SK-N-MC (cell line): ENCODE measurements at regions not wholly inside any gene's neighbourhood (a gene's known extent, or its start where the extent isn't known, plus 50 kb on each side); places are given as distances from the start of the nearest gene placed in this dataset.
"Not testable (repeated sequence)": the region's sequence is repeated elsewhere in the genome, so short reads cannot be mapped to it uniquely, and the experiment has no call there.

Experiments
- DNase-seq: peaks from one replicate; pipeline ENCODE4 v3.0.0-alpha.2; 2011; ENCODE audit warnings: low read depth, low spot score
- H3K27ac ChIP-seq: fragments of 200-600 bp; sonication (generic); 2 replicates; pipeline ENCODE4 v1.5.1; 2016; ENCODE audit warnings: mixed run types
- H3K36me3 ChIP-seq: fragments of 200-600 bp; sonication (generic); 2 replicates; pipeline ENCODE4 v1.6.1; 2017; ENCODE audit warnings: antibody characterized with exemption, low read length, mixed read lengths; ENCODE audit not compliant: insufficient read depth
- H3K4me3 ChIP-seq: fragments of 200-600 bp; sonication (generic); 2 replicates; pipeline ENCODE4 v1.5.1; 2016
- H3K9ac ChIP-seq: fragments of 200-600 bp; sonication (generic); 2 replicates; pipeline ENCODE4 v1.8.0; 2017; ENCODE audit warnings: mixed run types, mixed read lengths; ENCODE audit not compliant: insufficient read length
- H3K9me3 ChIP-seq: fragments of 200-600 bp; sonication (generic); 2 replicates; pipeline ENCODE4 v1.6.1; 2017; ENCODE audit warnings: low read depth, mild to moderate bottlenecking, antibody characterized with exemption, low read length, moderate library complexity, mixed read lengths
- EZH2 ChIP-seq: fragments of 200-600 bp; sonication (generic); IDR thresholded peaks from one replicate; pipeline ENCODE4 v1.6.1; 2017; ENCODE audit warnings: antibody characterized with exemption
- FOXP2 ChIP-seq: optimal IDR thresholded peaks from 2 replicates; pipeline ENCODE3; 2011; ENCODE audit warnings: mild to moderate bottlenecking, moderate library complexity; ENCODE audit not compliant: insufficient read depth; ENCODE audit errors: extremely low read length, control extremely low read depth
- POLR2AphosphoS5 ChIP-seq: IDR thresholded peaks from 2 replicates; pipeline ENCODE4 v1.6.1; 2012; ENCODE audit warnings: mild to moderate bottlenecking, low read depth, low read length, borderline replicate concordance

DNA sequence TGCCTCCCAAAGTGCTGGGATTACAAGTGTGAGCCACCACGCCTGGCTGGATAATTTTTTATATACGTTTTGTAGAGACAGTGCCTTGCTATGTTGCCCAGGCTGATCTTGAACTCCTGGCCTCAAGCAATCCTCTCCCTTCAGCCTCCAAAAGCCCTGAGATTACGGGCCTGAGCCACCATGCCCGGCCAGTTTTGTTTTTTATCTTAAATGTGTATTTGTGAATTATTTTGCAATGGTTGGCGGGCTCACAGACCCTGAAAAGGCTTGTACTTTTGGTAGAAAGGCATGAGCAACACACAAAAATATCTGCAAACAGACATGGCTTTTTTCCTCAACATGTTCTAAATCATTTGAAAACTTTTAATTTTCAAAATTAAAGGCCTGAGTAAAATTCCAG lies 73.4 kb upstream of the TMEM18 start:
- Histone ChIP-seq H3K9ac (no peak overlapping the region), H3K27ac (no peak overlapping the region), H3K4me3 (no peak overlapping the region), H3K9me3 (no peaks in the 10 kb centered on the region), H3K36me3 (no peaks in the 10 kb centered on the region)
- no peak for DNase-seq
- TF ChIP-seq POLR2AphosphoS5, result no peak
- no peak for TF ChIP-seq FOXP2
- no peak for TF ChIP-seq EZH2

DNA sequence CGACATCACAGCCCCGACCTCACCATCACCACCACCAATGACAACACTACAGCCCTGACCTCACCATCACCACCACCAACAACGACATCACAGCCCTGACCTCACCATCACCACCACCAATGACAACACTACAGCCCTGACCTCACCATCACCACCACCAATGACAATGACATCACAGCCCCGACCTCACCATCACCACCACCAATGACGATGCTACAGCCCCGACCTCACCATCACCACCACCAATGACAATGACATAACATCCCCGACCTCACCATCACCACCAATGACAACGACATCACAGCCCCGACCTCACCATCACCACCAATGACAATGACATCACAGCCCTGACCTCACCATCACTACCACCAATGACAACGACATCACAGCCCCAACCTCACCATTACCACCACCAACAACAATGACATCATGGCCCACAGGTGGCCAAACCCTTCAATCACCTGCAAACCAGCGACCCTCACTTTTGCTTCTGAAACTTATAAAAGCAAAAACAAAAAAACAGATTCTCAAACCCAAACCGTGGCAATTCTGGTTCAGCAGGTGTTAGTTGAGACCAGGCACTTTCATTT lies 70.7 kb upstream of the TMEM18 start:
- Histone ChIP-seq H3K4me3 (no peak overlapping the region), H3K27ac (no peak overlapping the region), H3K9me3 (no peaks in the 10 kb centered on the region)

DNA sequence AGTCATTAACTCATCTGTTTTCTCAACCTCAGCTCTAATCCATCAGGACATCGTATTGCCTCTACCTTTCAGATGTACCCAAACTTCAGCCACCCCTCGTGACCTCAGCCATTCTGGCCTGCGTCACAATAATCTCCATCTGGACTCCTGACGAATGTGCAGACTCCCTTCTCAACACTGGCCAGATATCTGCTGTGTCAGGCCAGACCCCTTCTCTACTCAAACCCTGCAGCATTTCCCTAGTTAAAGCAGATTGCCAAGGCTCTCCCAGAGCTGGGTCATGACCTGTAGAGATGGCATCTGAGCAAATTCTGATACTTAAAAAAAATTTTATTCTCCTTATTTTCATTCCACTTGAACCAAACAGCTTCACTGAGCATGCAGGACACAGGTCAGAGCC lies 69.5 kb upstream of the TMEM18 start:
- Histone ChIP-seq H3K27ac (no peak overlapping the region), H3K4me3 (no peak overlapping the region), H3K9me3 (no peaks in the 10 kb centered on the region), H3K36me3 (no peaks in the 10 kb centered on the region), H3K9ac (no peak overlapping the region)
- TF ChIP-seq FOXP2 (no peak), POLR2AphosphoS5 (no peak), EZH2 (no peak)
- DNase-seq, result no peak

More for the DNA sequence above, 70.7 kb upstream of the TMEM18 start:
- H3K9ac ChIP-seq, result no peak overlapping the region
- no peaks in the 10 kb centered on the region for H3K36me3 ChIP-seq
- DNase-seq, result no peak
- no peak for TF ChIP-seq EZH2
- no peak for TF ChIP-seq FOXP2

DNA sequence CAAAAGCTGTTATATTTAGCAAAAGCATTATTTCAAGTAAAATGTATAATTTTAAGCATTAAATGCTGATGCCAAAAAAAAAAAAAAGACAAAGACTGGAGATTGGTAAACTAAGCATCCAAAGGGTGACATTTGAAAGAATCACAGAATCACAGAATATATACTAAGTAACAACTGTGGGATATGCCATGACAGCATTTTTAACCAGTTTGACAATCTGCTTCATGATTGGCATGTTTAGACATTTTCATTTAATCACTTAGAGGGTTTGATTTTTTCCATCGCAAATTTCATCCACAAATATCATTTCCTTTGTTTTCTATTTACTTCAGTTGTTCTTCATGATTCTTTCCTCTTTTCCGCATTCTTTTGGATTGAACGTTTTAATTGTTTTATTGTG lies 66.9 kb upstream of the TMEM18 start:
- TF ChIP-seq POLR2AphosphoS5 (no peak), EZH2 (no peak), FOXP2 (no peak)
- H3K9ac ChIP-seq, result no peak overlapping the region

DNA sequence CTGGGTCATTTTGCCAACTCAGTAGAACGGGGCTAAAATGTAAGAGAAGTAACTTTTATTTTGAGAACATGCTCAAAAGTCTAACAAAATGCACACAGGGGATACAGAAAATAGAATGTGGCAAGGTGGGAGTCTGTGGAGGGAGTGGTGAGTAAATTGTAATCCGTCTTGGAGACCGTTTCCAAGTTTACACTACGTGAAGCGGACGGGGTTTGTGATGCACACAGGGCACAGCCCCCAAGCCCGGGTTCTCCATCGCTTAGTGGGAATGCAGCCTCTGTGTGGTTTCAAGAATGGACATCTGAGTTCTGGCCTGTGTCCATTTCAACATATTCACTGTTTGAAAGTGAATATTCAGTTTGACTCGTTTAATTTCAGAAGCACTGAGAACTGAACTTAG lies 65.0 kb upstream of the TMEM18 start:
- no peak overlapping the region for H3K4me3 ChIP-seq
- H3K9me3 ChIP-seq, result no peaks in the 10 kb centered on the region
- H3K9ac ChIP-seq, result no peak overlapping the region
- no peaks in the 10 kb centered on the region for H3K36me3 ChIP-seq
- no peak for TF ChIP-seq POLR2AphosphoS5
- TF ChIP-seq FOXP2, result no peak
- no peak for TF ChIP-seq EZH2
- no peak for DNase-seq
- H3K27ac ChIP-seq, result no peak overlapping the region

More for the DNA sequence above, 66.9 kb upstream of the TMEM18 start:
- H3K9me3 ChIP-seq, result no peaks in the 10 kb centered on the region
- H3K27ac ChIP-seq, result no peak overlapping the region
- H3K36me3 ChIP-seq, result no peaks in the 10 kb centered on the region
- no peak for DNase-seq
- H3K4me3 ChIP-seq, result no peak overlapping the region

DNA sequence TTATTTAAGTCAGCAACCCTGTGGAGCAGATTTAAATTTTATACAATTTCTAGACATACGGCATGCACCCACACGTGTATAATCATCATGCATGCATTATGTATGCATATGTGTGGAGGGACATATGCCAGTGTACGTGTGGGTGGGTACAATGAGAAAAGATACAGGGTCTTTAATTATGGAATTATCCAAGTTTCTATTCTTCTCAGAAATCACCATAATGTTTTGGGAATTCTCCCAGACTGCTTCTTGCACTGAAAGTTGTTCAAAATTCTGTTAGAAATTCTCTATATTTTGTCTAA lies 63.9 kb upstream of the TMEM18 start:
- Histone ChIP-seq H3K27ac (peak overlapping the region; percentile 69; the same call in 1 of the 2 replicates), H3K4me3 (peak overlapping the region; percentile 79), H3K9ac (peak overlapping the region; percentile 72), H3K36me3 (no peaks in the 10 kb centered on the region), H3K9me3 (no peaks in the 10 kb centered on the region)
- TF ChIP-seq EZH2 (no peak), FOXP2 (no peak), POLR2AphosphoS5 (no peak)
- no peak for DNase-seq

DNA sequence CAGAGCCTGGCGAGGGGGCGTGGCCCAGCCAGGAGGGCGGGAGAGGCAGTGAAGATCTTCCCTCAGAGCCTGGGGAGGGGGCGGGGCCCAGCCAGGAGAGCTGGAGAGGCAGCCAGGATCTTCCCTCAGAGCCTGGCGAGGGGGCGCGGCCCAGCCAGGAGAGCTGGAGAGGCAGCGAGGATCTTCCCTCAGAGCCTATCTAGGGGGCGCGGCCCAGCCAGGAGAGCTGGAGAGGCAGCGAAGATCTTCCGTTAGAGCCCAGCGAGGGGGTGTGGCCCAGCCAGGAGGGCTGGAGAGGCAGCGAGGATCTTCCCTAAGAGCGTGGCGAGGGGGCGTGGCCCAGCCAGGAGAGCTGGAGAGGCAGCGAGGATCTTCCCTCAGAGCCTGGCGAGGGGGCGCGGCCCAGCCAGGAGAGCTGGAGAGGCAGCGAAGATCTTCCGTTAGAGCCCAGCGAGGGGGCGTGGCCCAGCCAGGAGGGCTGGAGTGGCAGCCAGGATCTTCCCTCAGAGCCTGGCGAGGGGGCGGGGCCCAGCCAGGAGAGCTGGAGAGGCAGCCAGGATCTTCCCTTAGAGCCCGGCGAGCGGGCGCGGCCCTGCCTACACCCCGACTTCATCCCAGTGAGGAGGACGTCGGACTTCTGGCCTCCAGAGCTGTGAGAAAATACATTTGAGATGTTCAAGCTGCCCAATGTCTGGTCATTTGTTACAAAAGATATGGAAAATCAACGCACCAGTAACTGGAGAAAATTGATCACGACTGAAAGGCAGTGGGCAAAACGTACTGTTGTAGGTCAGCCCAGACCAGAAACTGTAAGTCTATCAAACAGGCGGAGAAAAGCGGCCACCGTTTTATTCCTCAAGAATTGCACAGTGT lies 63.4 kb upstream of the TMEM18 start:
- Histone ChIP-seq H3K9ac (peak overlapping the region; percentile 72), H3K4me3 (peak overlapping the region; percentile 79), H3K27ac (peak overlapping the region; percentile 69)
- not testable (repeated sequence) for H3K36me3 ChIP-seq, H3K9me3 ChIP-seq
- TF ChIP-seq POLR2AphosphoS5, result peak; percentile 26; the same call in 1 of the 2 replicates
- DNase-seq, result peak; percentile 95

DNA sequence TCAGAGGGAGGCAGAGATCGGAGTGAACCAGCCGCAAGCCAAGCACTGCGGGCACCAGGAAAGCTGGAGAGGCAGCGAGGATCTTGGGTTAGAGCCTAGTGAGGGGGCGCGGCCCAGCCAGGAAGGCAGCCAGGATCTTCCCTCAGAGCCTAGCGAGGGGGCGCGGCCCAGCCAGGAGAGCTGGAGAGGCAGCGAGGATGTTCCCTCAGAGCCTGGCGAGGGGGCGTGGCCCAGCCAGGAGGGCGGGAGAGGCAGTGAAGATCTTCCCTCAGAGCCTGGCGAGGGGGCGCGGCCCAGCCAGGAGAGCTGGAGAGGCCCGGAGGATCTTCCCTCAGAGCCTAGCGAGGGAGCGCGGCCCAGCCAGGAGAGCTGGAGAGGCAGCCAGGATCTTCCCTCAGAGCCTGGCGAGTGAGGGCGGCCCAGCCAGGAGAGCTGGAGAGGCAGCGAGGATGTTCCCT lies 62.7 kb upstream of the TMEM18 start:
- DNase-seq, result peak; percentile 66
- H3K27ac ChIP-seq, result peak overlapping the region; percentile 69
- H3K9me3 ChIP-seq, H3K36me3 ChIP-seq: not testable (repeated sequence)
- H3K9ac ChIP-seq, result peak overlapping the region; percentile 27
- peak overlapping the region; percentile 79 for H3K4me3 ChIP-seq

DNA sequence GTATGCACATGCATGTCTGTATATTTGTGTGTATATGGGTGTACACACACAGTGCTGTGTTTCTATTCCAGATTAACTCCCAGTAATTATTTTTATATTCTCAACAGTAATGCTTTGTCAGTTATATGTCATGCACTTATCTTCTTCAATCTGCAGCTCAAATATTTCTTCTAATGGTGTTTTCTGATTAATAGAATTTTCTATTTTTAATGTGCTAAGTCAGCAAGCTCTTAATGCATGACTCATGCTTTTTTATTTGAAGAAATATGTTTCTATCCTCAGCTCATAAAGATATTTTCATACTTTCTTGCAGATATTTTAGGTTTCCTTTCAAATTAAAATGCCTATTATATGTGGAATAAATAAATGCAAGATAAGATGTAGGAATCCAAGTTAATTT lies 59.7 kb upstream of the TMEM18 start:
- TF ChIP-seq POLR2AphosphoS5, result no peak
- TF ChIP-seq EZH2, result no peak
- TF ChIP-seq FOXP2, result no peak
- peak overlapping the region; percentile 49 for H3K9ac ChIP-seq

More for the DNA sequence above, 59.7 kb upstream of the TMEM18 start:
- Histone ChIP-seq H3K9me3 (no peaks in the 10 kb centered on the region), H3K4me3 (peak overlapping the region; percentile 27; the same call in 1 of the 2 replicates), H3K36me3 (no peaks in the 10 kb centered on the region), H3K27ac (peak overlapping the region; percentile 80)
- no peak for DNase-seq
